Stomach (tissue), 8 donors: ENCODE measurements at regions not wholly inside any gene's neighbourhood (a gene's known extent, or its start where the extent isn't known, plus 50 kb on each side); places are given as distances from the start of the nearest gene placed in this dataset.

Experiments
- DNase-seq, 2 donors: peaks; one replicate each; pipeline versions ENCODE4 v3.0.0 to v3.0.0-alpha.2; 2013 to 2019
- H3K27ac ChIP-seq, 5 donors: fragments of 200-600 bp in 4 of 5; sonication (generic) in 4 of 5; one replicate each; pipeline ENCODE4 v1.5.1; 2013 to 2019; ENCODE audit warnings: mild to moderate bottlenecking in 1 of 5, moderate library complexity in 1 of 5
- H3K27me3 ChIP-seq, 3 donors: fragments of 200-600 bp; sonication (generic); one replicate each; pipeline ENCODE4 v1.5.1; 2017 to 2019; ENCODE audit warnings: mixed run types in 1 of 3
- H3K36me3 ChIP-seq, 4 donors: fragments of 200-600 bp; sonication (generic); 1 replicate in 3 of 4; 2 replicates in 1 of 4; pipeline ENCODE4 v1.5.1; 2016 to 2019
- H3K4me1 ChIP-seq, 4 donors: fragments of 200-600 bp; sonication (generic); one replicate each; pipeline ENCODE4 v1.5.1; 2016 to 2019
- H3K4me3 ChIP-seq, 4 donors: fragments of 200-600 bp; sonication (generic) in 3 of 4; one replicate each; pipeline ENCODE4 v1.5.1; 2016 to 2019; ENCODE audit warnings: mild to moderate bottlenecking in 1 of 4
- H3K9me3 ChIP-seq, 4 donors: fragments of 200-600 bp; sonication (generic); one replicate each; pipeline ENCODE4 v1.5.1; 2016 to 2019
- CTCF ChIP-seq, 7 experiments: fragments of 450-650 bp in 4 of 7; fragments of 200-600 bp in 3 of 7; sonication (generic) in 3 of 7; IDR thresholded peaks; one replicate each; pipeline ENCODE4 v1.5.1; 2016 to 2019; ENCODE audit warnings: antibody characterized with exemption in 7 of 7, control low read depth in 2 of 7, mild to moderate bottlenecking in 1 of 7
- EP300 ChIP-seq: sonication (generic); formaldehyde crosslinking; IDR thresholded peaks from one replicate; pipeline ENCODE4 v1.6.1; 2017; ENCODE audit warnings: antibody characterized with exemption
- POLR2A ChIP-seq, 4 donors: fragments of 450-650 bp; IDR thresholded peaks; one replicate each; pipeline ENCODE4 v1.6.1; 2016; ENCODE audit warnings: antibody characterized with exemption in 4 of 4, control low read depth in 2 of 4, mild to moderate bottlenecking in 1 of 4, moderate library complexity in 1 of 4
- POLR2AphosphoS5 ChIP-seq, 3 donors: sonication (generic); formaldehyde crosslinking; IDR thresholded peaks; one replicate each; pipeline ENCODE4 v1.6.1; 2016; ENCODE audit warnings: antibody characterized with exemption in 3 of 3
- WGBS, 5 donors: extraction: QIAGEN DNeasy Blood & Tissue Kit in 3 of 5; methylation state at CpG; one replicate each; pipeline versions ENCODE4 v1.1.5 to v1.1.7; 2013 to 2018; 5-methylcytosine and 5-hydroxymethylcytosine counted together
- intact Hi-C: fragments of 100-400 bp; cut with DNase I; formaldehyde crosslinking; loops from one replicate; pipeline ENCODE4 v1.15.1; 2023; ENCODE audit warnings: low total_unique reads
- donor health status: healthy with polysubstance abuse.
- donor health status: Bipolar disorder and iron deficiency.
- donor health status: healthy.

GRCh38 chr2:118529908-118530599 lies 317.4 kb downstream of the EN1 start:
- no peak overlapping the region for H3K27ac ChIP-seq
- no peak overlapping the region for H3K4me3 ChIP-seq
- H3K27me3 ChIP-seq: peaks cover 0 to 11% (median 0%) of the 10 kb centered on the region in 3 donors
- DNase-seq: no peak
- H3K4me1 ChIP-seq: no peaks in the 10 kb centered on the region
- TF ChIP-seq POLR2A (IDR thresholded peaks at IDR 0.05): no peak
- TF ChIP-seq POLR2AphosphoS5 (IDR thresholded peaks at IDR 0.05): no peak
- no peak for TF ChIP-seq EP300
- TF ChIP-seq CTCF (IDR thresholded peaks at IDR 0.05): no peak
- no peaks in the 10 kb centered on the region for H3K36me3 ChIP-seq
- intact Hi-C loops: no loop called here
- no peaks in the 10 kb centered on the region for H3K9me3 ChIP-seq
- 10 to 16% (median 12%) methylated on average over 5 of the region's 5 CpGs for WGBS, 5 donors

DNA sequence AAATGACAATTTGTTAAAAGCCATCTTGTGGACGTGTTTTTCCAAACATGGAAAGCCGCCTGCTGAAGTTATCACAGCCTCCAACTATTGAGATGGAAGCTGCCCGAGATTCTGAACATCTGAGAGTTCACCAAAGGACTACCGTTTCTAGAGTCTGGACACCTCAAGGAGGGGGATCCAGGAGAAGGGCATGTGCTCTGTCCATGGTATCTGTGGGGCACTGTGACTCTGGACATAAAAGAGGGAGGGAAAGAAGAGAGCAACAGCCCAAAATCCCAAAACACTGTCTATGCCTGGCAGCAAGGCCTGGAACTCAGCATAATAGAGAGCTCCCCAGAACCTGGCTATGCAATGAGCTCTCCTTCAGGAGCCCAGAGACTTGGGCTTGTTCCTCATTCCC lies 319.9 kb downstream of the EN1 start:
- DNase-seq: no peak
- H3K36me3 ChIP-seq: no peaks in the 10 kb centered on the region
- H3K27ac ChIP-seq: no peak overlapping the region
- peaks cover 0 to 11% (median 0%) of the 10 kb centered on the region in 3 donors for H3K27me3 ChIP-seq
- H3K4me1 ChIP-seq: no peaks in the 10 kb centered on the region
- no peak overlapping the region for H3K4me3 ChIP-seq
- TF ChIP-seq POLR2AphosphoS5 (IDR thresholded peaks at IDR 0.05) (no peak), CTCF (IDR thresholded peaks at IDR 0.05) (no peak), EP300 (no peak), POLR2A (IDR thresholded peaks at IDR 0.05) (no peak)
- H3K9me3 ChIP-seq: peaks cover 0 to under 1% (median 0%) of the 10 kb centered on the region in 4 donors
- WGBS, 5 donors: 62 to 80% (median 71%) methylated on average over 4 of the region's 4 CpGs
- intact Hi-C loops: no loop called here

DNA sequence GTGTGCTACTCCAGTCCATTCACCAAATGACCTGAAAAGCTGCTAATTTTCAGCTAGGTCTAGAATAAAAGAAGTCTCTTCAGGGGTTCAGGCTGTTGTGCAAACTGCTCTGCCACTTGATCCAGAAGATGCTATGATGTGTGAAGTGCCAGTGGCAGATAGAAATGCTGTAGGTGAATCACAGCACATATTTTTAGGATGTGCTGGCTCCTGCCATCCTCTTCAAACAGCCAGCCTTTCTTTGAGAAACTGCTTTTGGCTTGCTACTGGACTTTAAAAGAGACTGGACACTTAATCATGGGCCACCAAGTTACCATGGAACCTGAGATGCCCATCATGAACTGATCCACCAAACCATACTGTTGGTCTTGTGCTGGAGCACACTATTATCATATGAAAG lies 322.1 kb downstream of the EN1 start:
- Histone ChIP-seq H3K4me1 (no peaks in the 10 kb centered on the region), H3K36me3 (no peaks in the 10 kb centered on the region), H3K9me3 (peaks cover 0 to 23% (median 18%) of the 10 kb centered on the region in 4 donors), H3K4me3 (no peak overlapping the region), H3K27me3 (peaks cover 0 to 11% (median 0%) of the 10 kb centered on the region in 3 donors), H3K27ac (no peak overlapping the region)
- no peak for DNase-seq
- TF ChIP-seq POLR2A (IDR thresholded peaks at IDR 0.05): no peak
- no peak for TF ChIP-seq POLR2AphosphoS5 (IDR thresholded peaks at IDR 0.05)
- no peak for TF ChIP-seq CTCF (IDR thresholded peaks at IDR 0.05)
- intact Hi-C loops: no loop called here

DNA sequence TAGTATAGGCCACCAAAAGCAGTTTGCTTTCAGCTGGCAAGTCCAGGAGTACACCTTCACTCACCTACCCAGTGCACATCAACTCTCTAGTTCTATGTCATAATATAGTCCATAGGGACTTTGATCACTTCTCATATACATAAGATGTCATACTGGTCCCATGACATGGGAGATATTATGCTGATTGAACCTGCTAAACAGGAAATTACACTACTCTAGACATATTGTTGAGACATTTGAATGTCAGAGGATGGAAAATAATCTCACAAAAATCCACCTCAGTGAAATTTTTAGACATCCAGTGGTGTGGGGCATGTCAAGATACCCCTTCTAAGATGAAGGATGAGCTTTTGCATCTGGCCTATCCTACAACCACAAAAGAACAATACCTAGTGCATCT lies 322.5 kb downstream of the EN1 start:
- Histone ChIP-seq H3K27me3 (peaks cover 0 to 11% (median 0%) of the 10 kb centered on the region in 3 donors), H3K9me3 (peaks cover 0 to 27% (median 22%) of the 10 kb centered on the region in 4 donors), H3K36me3 (no peaks in the 10 kb centered on the region), H3K27ac (no peak overlapping the region), H3K4me1 (no peaks in the 10 kb centered on the region), H3K4me3 (no peak overlapping the region)
- DNase-seq: no peak
- intact Hi-C loops: no loop called here
- TF ChIP-seq EP300: no peak
- no peak for TF ChIP-seq POLR2AphosphoS5 (IDR thresholded peaks at IDR 0.05)
- no peak for TF ChIP-seq POLR2A (IDR thresholded peaks at IDR 0.05)
- no peak for TF ChIP-seq CTCF (IDR thresholded peaks at IDR 0.05)
